ENCODE measurements at regions not wholly inside any gene's neighbourhood (a gene's known extent, or its start where the extent isn't known, plus 50 kb on each side); places are given as distances from the start of the nearest gene placed in this dataset.

- Histone ChIP-seq H3K4me2 (ENCODE audit: low read length) (no peak overlapping the region), H3F3A (ENCODE audit: control insufficient read depth, insufficient read depth) (no peaks in the 10 kb centered on the region), H3K9me3 (ENCODE audit: control insufficient read depth, insufficient read depth, low read length) (no peaks in the 10 kb centered on the region), H3K79me2 (ENCODE audit: control insufficient read depth, low read length) (no peaks in the 10 kb centered on the region), H3K4me1 (ENCODE audit: control insufficient read depth, low read length) (no peaks in the 10 kb centered on the region), H3K27ac (ENCODE audit: low read depth, low read length) (no peak overlapping the region), H3K4me3 (ENCODE audit: low read length) (no peak overlapping the region), H3K9me2 (replicated peaks; ENCODE audit: control insufficient read depth, low read length) (no peaks in the 10 kb centered on the region), H4K20me1 (ENCODE audit: control insufficient read depth, insufficient read depth, low read depth, low read length) (no peaks in the 10 kb centered on the region), H3K36me3 (ENCODE audit: control insufficient read depth, low read length) (no peaks in the 10 kb centered on the region), H3K27me3 (ENCODE audit: control insufficient read depth, low read length) (peaks cover 3% of the 10 kb centered on the region; the same call in 1 of the 2 replicates)
- TF ChIP-seq CTCF (IDR thresholded peaks at IDR 0.05; ENCODE audit: low read depth, low read length, poor library complexity, severe bottlenecking) (no peak), EZH2phosphoT487 (IDR thresholded peaks at IDR 0.05; ENCODE audit: borderline replicate concordance, low read length) (no peak)
Measured at GRCh38 chr18:46282646-46283045, 178.5 kb downstream of the HAUS1 start.

GRCh38 chr18:46283268-46283667 lies 179.1 kb downstream of the HAUS1 start:
- H3K4me3 ChIP-seq (ENCODE audit: low read length), result no peak overlapping the region
- H3K27ac ChIP-seq (ENCODE audit: low read depth, low read length), result no peak overlapping the region
- no peaks in the 10 kb centered on the region for H3K9me2 ChIP-seq (replicated peaks; ENCODE audit: control insufficient read depth, low read length)
- peaks cover 3% of the 10 kb centered on the region; the same call in 1 of the 2 replicates for H3K27me3 ChIP-seq (ENCODE audit: control insufficient read depth, low read length)
- H3K4me1 ChIP-seq (ENCODE audit: control insufficient read depth, low read length), result no peaks in the 10 kb centered on the region
- no peaks in the 10 kb centered on the region for H3K36me3 ChIP-seq (ENCODE audit: control insufficient read depth, low read length)
- no peaks in the 10 kb centered on the region for H4K20me1 ChIP-seq (ENCODE audit: control insufficient read depth, insufficient read depth, low read depth, low read length)
- H3K9me3 ChIP-seq (ENCODE audit: control insufficient read depth, insufficient read depth, low read length), result no peaks in the 10 kb centered on the region
- H3F3A ChIP-seq (ENCODE audit: control insufficient read depth, insufficient read depth), result no peaks in the 10 kb centered on the region
- H3K4me2 ChIP-seq (ENCODE audit: low read length), result no peak overlapping the region
- H3K79me2 ChIP-seq (ENCODE audit: control insufficient read depth, low read length), result no peaks in the 10 kb centered on the region
- TF ChIP-seq EZH2phosphoT487 (IDR thresholded peaks at IDR 0.05; ENCODE audit: borderline replicate concordance, low read length), result no peak
- no peak for TF ChIP-seq CTCF (IDR thresholded peaks at IDR 0.05; ENCODE audit: low read depth, low read length, poor library complexity, severe bottlenecking)

- Histone ChIP-seq H3F3A (ENCODE audit: control insufficient read depth, insufficient read depth) (no peaks in the 10 kb centered on the region), H3K4me1 (ENCODE audit: control insufficient read depth, low read length) (no peaks in the 10 kb centered on the region), H3K4me3 (ENCODE audit: low read length) (no peak overlapping the region), H3K36me3 (ENCODE audit: control insufficient read depth, low read length) (no peaks in the 10 kb centered on the region), H3K9me2 (replicated peaks; ENCODE audit: control insufficient read depth, low read length) (no peaks in the 10 kb centered on the region), H3K27me3 (ENCODE audit: control insufficient read depth, low read length) (peaks cover 3% of the 10 kb centered on the region; the same call in 1 of the 2 replicates), H4K20me1 (ENCODE audit: control insufficient read depth, insufficient read depth, low read depth, low read length) (no peaks in the 10 kb centered on the region), H3K4me2 (ENCODE audit: low read length) (no peak overlapping the region), H3K27ac (ENCODE audit: low read depth, low read length) (no peak overlapping the region), H3K9me3 (ENCODE audit: control insufficient read depth, insufficient read depth, low read length) (no peaks in the 10 kb centered on the region), H3K79me2 (ENCODE audit: control insufficient read depth, low read length) (no peaks in the 10 kb centered on the region)
- TF ChIP-seq EZH2phosphoT487 (IDR thresholded peaks at IDR 0.05; ENCODE audit: borderline replicate concordance, low read length) (no peak), CTCF (IDR thresholded peaks at IDR 0.05; ENCODE audit: low read depth, low read length, poor library complexity, severe bottlenecking) (no peak)
Measured at GRCh38 chr18:46283895-46284295, 179.7 kb downstream of the HAUS1 start.

Measured in DOHH2 (cell line).